ENCODE measurements at regions not wholly inside any gene's neighbourhood (a gene's known extent, or its start where the extent isn't known, plus 50 kb on each side); places are given as distances from the start of the nearest gene placed in this dataset.

DNA sequence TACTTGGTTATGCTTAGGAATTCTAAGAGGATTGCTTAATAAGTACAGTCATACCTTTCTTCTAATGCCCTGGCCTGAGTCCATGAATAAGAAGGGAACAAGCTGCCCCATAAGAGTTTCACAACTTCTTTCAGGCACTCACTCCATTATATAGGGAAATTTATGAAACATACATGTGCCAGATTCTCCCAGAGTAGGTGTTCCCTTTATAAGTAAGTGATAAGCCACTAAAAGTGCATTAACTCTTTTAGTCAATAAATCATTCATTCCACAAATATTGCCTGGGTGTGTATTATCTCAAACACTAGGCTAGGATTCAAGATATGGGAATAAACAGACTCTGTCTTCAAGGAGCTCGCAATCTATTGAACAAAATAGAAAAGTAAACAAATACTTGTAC lies 84.5 kb upstream of the RBBP8 start:
- H3K27me3 Mint-ChIP-seq, result peaks cover 0 to 6% of the 10 kb centered on the region in 2 donors
- H3K36me3 Mint-ChIP-seq, result no peaks in the 10 kb centered on the region
- no CpG with 5 or more reads among the region's 1 CpG for WGBS (ENCODE audit: insufficient coverage)
- no peaks in the 10 kb centered on the region for H3K9me3 ChIP-seq
- CTCF ChIA-PET, result no interaction called here
- no peaks in the 10 kb centered on the region for H3K27me3 ChIP-seq (replicated peaks in 1 of 2; ENCODE audit: control insufficient read depth in 2 of 2, extremely low read depth in 1 of 2, insufficient read depth in 2 of 2, low read length in 1 of 2)
- no peaks in the 10 kb centered on the region for H3K36me3 ChIP-seq (ENCODE audit: control insufficient read depth in 2 of 2, extremely low read depth in 1 of 2, insufficient read depth in 1 of 2, low read length in 1 of 2)
- H3K4me3 ChIP-seq (ENCODE audit: control insufficient read depth in 1 of 2, extremely low read depth in 1 of 2, low read length in 1 of 2), result no peak overlapping the region
- no peak for DNase-seq
- H3K27ac ChIP-seq (ENCODE audit: low read length), result no peak overlapping the region
- ATAC-seq (replicated peaks in 1 of 4), result no peak
- H3K4me1 ChIP-seq (ENCODE audit: control insufficient read depth in 1 of 2, extremely low read depth in 1 of 2, insufficient read depth in 2 of 2, low read length in 2 of 2), result no peaks in the 10 kb centered on the region
- H3K27ac Mint-ChIP-seq, result no peak overlapping the region
- H3K4me3 Mint-ChIP-seq, result no peak overlapping the region
- H3K4me1 Mint-ChIP-seq, result no peaks in the 10 kb centered on the region
- POLR2A ChIA-PET, result no interaction called here
- no peaks in the 10 kb centered on the region for H3K9me3 Mint-ChIP-seq

DNA sequence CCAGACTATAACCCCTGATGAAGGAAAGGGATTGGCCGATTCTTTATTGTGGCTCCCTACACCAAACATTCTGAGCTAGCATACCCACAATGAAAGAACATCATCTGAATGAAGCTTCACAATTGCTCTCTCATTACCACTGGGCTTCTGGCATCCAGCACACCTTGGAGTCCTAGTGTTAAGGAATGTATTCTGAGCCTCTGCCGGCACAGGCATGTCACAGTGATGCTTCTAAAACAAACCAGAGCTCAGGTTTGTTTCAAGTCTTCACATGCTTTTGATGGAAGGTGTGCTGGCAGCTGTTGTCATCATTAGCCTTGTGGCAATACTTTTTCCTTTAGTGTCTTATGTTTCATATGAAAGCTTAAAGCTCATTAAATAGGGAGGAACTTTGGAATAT lies 76.3 kb upstream of the RBBP8 start:
- no peaks in the 10 kb centered on the region for H3K36me3 Mint-ChIP-seq
- H3K9me3 ChIP-seq, result no peaks in the 10 kb centered on the region
- no peaks in the 10 kb centered on the region for H3K36me3 ChIP-seq (ENCODE audit: control insufficient read depth in 2 of 2, extremely low read depth in 1 of 2, insufficient read depth in 1 of 2, low read length in 1 of 2)
- no peak overlapping the region for H3K4me3 Mint-ChIP-seq
- CTCF ChIA-PET, result no interaction called here
- ATAC-seq (replicated peaks in 1 of 4) (no peak), DNase-seq (no peak)
- WGBS (ENCODE audit: insufficient coverage), result 83% methylated on average over 1 of the region's 2 CpGs
- H3K27ac Mint-ChIP-seq, result no peak overlapping the region
- POLR2A ChIA-PET, result no interaction called here
- H3K4me1 Mint-ChIP-seq, result no peaks in the 10 kb centered on the region
- H3K9me3 Mint-ChIP-seq, result no peaks in the 10 kb centered on the region
- no peak overlapping the region for H3K4me3 ChIP-seq (ENCODE audit: control insufficient read depth in 1 of 2, extremely low read depth in 1 of 2, low read length in 1 of 2)
- no peak overlapping the region for H3K27ac ChIP-seq (ENCODE audit: low read length)
- no peaks in the 10 kb centered on the region for H3K4me1 ChIP-seq (ENCODE audit: control insufficient read depth in 1 of 2, extremely low read depth in 1 of 2, insufficient read depth in 2 of 2, low read length in 2 of 2)
- peaks cover 0 to 2% of the 10 kb centered on the region in 2 experiments for H3K27me3 ChIP-seq (replicated peaks in 1 of 2; ENCODE audit: control insufficient read depth in 2 of 2, extremely low read depth in 1 of 2, insufficient read depth in 2 of 2, low read length in 1 of 2)
- H3K27me3 Mint-ChIP-seq, result peaks cover 13 to 34% of the 10 kb centered on the region in 2 donors

- no peak overlapping the region for H3K27ac ChIP-seq (ENCODE audit: low read length)
- H3K9me3 ChIP-seq, result no peaks in the 10 kb centered on the region
- H3K27me3 Mint-ChIP-seq, result peaks cover 13 to 34% of the 10 kb centered on the region in 2 donors
- ATAC-seq (replicated peaks in 1 of 4) (no peak), DNase-seq (no peak)
- CTCF ChIA-PET, result no interaction called here
- no CpG with 5 or more reads among the region's 1 CpG for WGBS (ENCODE audit: insufficient coverage)
- no peaks in the 10 kb centered on the region for H3K36me3 Mint-ChIP-seq
- H3K4me1 Mint-ChIP-seq, result no peaks in the 10 kb centered on the region
- H3K36me3 ChIP-seq (ENCODE audit: control insufficient read depth in 2 of 2, extremely low read depth in 1 of 2, insufficient read depth in 1 of 2, low read length in 1 of 2), result no peaks in the 10 kb centered on the region
- H3K9me3 Mint-ChIP-seq, result peaks cover 0 to 3% (median 0%) of the 10 kb centered on the region in 3 donors
- no peak overlapping the region for H3K4me3 ChIP-seq (ENCODE audit: control insufficient read depth in 1 of 2, extremely low read depth in 1 of 2, low read length in 1 of 2)
- POLR2A ChIA-PET, result no interaction called here
- H3K27me3 ChIP-seq (replicated peaks in 1 of 2; ENCODE audit: control insufficient read depth in 2 of 2, extremely low read depth in 1 of 2, insufficient read depth in 2 of 2, low read length in 1 of 2), result peaks cover 0 to 2% of the 10 kb centered on the region in 2 experiments
- H3K4me3 Mint-ChIP-seq, result no peak overlapping the region
- H3K27ac Mint-ChIP-seq, result no peak overlapping the region
- H3K4me1 ChIP-seq (ENCODE audit: control insufficient read depth in 1 of 2, extremely low read depth in 1 of 2, insufficient read depth in 2 of 2, low read length in 2 of 2), result no peaks in the 10 kb centered on the region
These were observed 75.0 kb upstream of the RBBP8 start for GRCh38 chr18:22858121-22858520.

DNA sequence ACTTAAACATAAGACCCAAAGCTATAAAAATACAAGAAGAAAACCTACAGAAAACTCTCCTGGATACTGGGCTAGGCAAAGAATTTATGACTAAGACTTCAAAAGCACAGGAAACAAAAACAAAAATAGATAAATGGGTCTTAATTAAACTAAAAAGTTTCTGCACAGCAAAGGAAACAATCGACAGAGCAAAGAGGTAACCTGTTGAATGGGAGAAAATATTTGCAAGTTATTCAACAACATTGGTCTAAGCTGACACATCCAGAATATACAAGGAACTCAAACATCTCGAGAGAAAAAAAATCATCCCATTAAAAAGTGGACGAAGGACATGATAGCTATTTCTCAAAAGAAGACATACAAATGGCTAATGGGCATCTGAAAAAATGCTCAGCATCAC lies 72.3 kb upstream of the RBBP8 start:
- 55% methylated on average over 2 of the region's 3 CpGs for WGBS (ENCODE audit: insufficient coverage)
- Mint-ChIP-seq H3K27ac (no peak overlapping the region), H3K4me1 (peaks cover 0 to 4% (median 0%) of the 10 kb centered on the region in 3 donors), H3K27me3 (peaks cover 17 to 24% of the 10 kb centered on the region in 2 donors), H3K4me3 (no peak overlapping the region), H3K36me3 (no peaks in the 10 kb centered on the region), H3K9me3 (peaks cover 0 to 3% (median 0%) of the 10 kb centered on the region in 3 donors)
- Histone ChIP-seq H3K4me1 (ENCODE audit: control insufficient read depth in 1 of 2, extremely low read depth in 1 of 2, insufficient read depth in 2 of 2, low read length in 2 of 2) (no peaks in the 10 kb centered on the region), H3K36me3 (ENCODE audit: control insufficient read depth in 2 of 2, extremely low read depth in 1 of 2, insufficient read depth in 1 of 2, low read length in 1 of 2) (no peaks in the 10 kb centered on the region), H3K4me3 (ENCODE audit: control insufficient read depth in 1 of 2, extremely low read depth in 1 of 2, low read length in 1 of 2) (no peak overlapping the region), H3K9me3 (no peaks in the 10 kb centered on the region), H3K27me3 (replicated peaks in 1 of 2; ENCODE audit: control insufficient read depth in 2 of 2, extremely low read depth in 1 of 2, insufficient read depth in 2 of 2, low read length in 1 of 2) (peaks cover 0 to 2% of the 10 kb centered on the region in 2 experiments), H3K27ac (ENCODE audit: low read length) (no peak overlapping the region)
- ChIA-PET CTCF (no interaction called here), POLR2A (no interaction called here)
- ATAC-seq (replicated peaks in 1 of 4), result no peak
- no peak for DNase-seq

DNA sequence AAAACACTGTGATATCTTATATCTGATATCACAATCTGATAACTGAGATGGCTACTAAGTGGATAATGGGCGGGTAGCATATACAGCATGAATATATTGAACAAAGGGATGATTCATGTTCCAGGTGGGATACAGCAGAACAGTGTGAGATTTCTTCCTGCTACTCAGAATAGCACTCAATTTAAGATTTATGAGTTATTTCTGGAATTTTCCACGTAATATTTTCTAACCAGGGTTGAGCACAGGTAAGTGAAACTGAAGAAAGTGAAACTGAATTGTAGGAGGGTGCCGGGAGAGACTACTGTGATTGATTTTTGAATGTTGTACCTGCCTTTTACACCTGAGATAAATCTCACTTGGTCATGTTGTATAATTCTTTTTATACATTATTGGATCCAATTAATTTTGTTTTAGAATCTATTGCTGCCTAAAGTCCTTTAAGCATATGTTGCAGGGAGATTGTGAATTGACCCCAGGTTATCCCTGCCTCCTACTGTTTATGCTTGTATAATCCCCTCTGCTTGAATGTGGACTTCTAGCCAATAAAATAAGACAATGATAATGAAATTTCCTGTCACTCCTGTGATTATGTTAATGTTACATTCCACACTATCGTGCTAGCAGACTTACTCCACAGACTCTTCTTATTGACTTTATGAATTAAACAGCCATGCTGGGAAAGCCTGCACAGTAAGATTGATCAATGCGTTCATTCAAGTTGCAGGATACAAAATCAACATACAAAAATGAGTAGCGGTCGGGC lies 67.6 kb upstream of the RBBP8 start:
- Histone ChIP-seq H3K4me3 (ENCODE audit: control insufficient read depth in 1 of 2, extremely low read depth in 1 of 2, low read length in 1 of 2) (no peak overlapping the region), H3K27me3 (replicated peaks in 1 of 2; ENCODE audit: control insufficient read depth in 2 of 2, extremely low read depth in 1 of 2, insufficient read depth in 2 of 2, low read length in 1 of 2) (peaks cover 0 to 3% of the 10 kb centered on the region in 2 experiments), H3K9me3 (no peaks in the 10 kb centered on the region), H3K27ac (ENCODE audit: low read length) (no peak overlapping the region), H3K36me3 (ENCODE audit: control insufficient read depth in 2 of 2, extremely low read depth in 1 of 2, insufficient read depth in 1 of 2, low read length in 1 of 2) (no peaks in the 10 kb centered on the region), H3K4me1 (ENCODE audit: control insufficient read depth in 1 of 2, extremely low read depth in 1 of 2, insufficient read depth in 2 of 2, low read length in 2 of 2) (no peaks in the 10 kb centered on the region)
- H3K36me3 Mint-ChIP-seq, result no peaks in the 10 kb centered on the region
- ChIA-PET CTCF (no interaction called here), POLR2A (no interaction called here)
- H3K27me3 Mint-ChIP-seq, result peaks cover 19 to 23% of the 10 kb centered on the region in 2 donors
- peaks cover 0 to 5% (median 0%) of the 10 kb centered on the region in 3 donors for H3K4me1 Mint-ChIP-seq
- DNase-seq, result no peak
- H3K4me3 Mint-ChIP-seq, result no peak overlapping the region
- ATAC-seq (replicated peaks in 1 of 4), result no peak
- WGBS (ENCODE audit: insufficient coverage), result 100% methylated on average over 3 of the region's 7 CpGs
- H3K9me3 Mint-ChIP-seq, result peaks cover 0 to 3% (median 0%) of the 10 kb centered on the region in 3 donors
- H3K27ac Mint-ChIP-seq, result no peak overlapping the region

DNA sequence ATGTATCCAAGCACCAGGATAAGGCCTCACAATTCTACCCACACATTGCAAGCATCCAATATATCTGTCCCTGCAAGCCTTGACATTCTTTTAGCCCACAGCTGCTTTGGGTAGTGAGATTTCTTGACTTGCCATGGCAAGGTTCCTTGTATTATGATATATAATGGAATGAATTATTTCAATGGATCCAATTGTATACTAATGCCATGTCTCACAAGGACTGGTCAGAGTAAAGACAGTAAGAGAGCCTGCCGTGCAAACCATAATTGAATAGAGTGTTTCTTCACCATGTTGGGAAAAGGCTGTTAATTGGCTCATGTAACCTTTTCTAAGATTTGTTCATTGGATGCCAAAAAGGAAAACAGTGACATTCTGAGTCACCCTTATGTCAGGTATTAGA lies 64.3 kb upstream of the RBBP8 start:
- ATAC-seq (replicated peaks in 1 of 4) (no peak), DNase-seq (no peak)
- Mint-ChIP-seq H3K27me3 (peaks cover 18 to 23% of the 10 kb centered on the region in 2 donors), H3K36me3 (no peaks in the 10 kb centered on the region), H3K9me3 (no peaks in the 10 kb centered on the region), H3K4me1 (peaks cover 7 to 15% (median 12%) of the 10 kb centered on the region in 3 donors), H3K4me3 (no peak overlapping the region), H3K27ac (no peak overlapping the region)
- WGBS (ENCODE audit: insufficient coverage), result no CpG with 5 or more reads among the region's 1 CpG
- no peaks in the 10 kb centered on the region for H3K36me3 ChIP-seq (ENCODE audit: control insufficient read depth in 2 of 2, extremely low read depth in 1 of 2, insufficient read depth in 1 of 2, low read length in 1 of 2)
- ChIA-PET CTCF (no interaction called here), POLR2A (no interaction called here)
- H3K4me3 ChIP-seq (ENCODE audit: control insufficient read depth in 1 of 2, extremely low read depth in 1 of 2, low read length in 1 of 2), result no peak overlapping the region
- H3K27me3 ChIP-seq (replicated peaks in 1 of 2; ENCODE audit: control insufficient read depth in 2 of 2, extremely low read depth in 1 of 2, insufficient read depth in 2 of 2, low read length in 1 of 2), result peaks cover 0 to 3% of the 10 kb centered on the region in 2 experiments
- H3K9me3 ChIP-seq, result no peaks in the 10 kb centered on the region
- H3K4me1 ChIP-seq (ENCODE audit: control insufficient read depth in 1 of 2, extremely low read depth in 1 of 2, insufficient read depth in 2 of 2, low read length in 2 of 2), result no peaks in the 10 kb centered on the region
- no peak overlapping the region for H3K27ac ChIP-seq (ENCODE audit: low read length)
